Caco-2 (cell line): ENCODE measurements at regions not wholly inside any gene's neighbourhood (a gene's known extent, or its start where the extent isn't known, plus 50 kb on each side); places are given as distances from the start of the nearest gene placed in this dataset.

Source experiments
- BruUV-seq: library from RNA; stranded (reverse); fragments of 400-500 nt; replicated peaks from 2 replicates; lab custom pipeline; 2021; lab: Mats Ljungman, UMichigan
- CTCF ChIA-PET: fragments of 300-600 bp; sonication (Branson Sonifier 250); formaldehyde crosslinking; loops from one replicate; lab custom pipeline; 2022; ENCODE audit warnings: antibody characterized with exemption; lab: Charles Lee
- POLR2A ChIA-PET: fragments of 300-600 bp; sonication (Branson Sonifier 250); formaldehyde crosslinking; loops from one replicate; lab custom pipeline; 2022; ENCODE audit warnings: antibody characterized with exemption; lab: Charles Lee
- DNase-seq, 2 experiments: peaks; one replicate each; pipeline versions ENCODE4 v3.0.0 to v3.0.0-alpha.2; 2020 to 2022
- H3K27me3 ChIP-seq: replicated peaks from 2 replicates; pipeline ENCODE4 v1.6.0; 2011; ENCODE audit warnings: low read length; ENCODE audit not compliant: control insufficient read depth, insufficient read depth
- H3K36me3 ChIP-seq: 2 replicates; pipeline ENCODE4 v1.5.1; 2011; ENCODE audit warnings: low read length; ENCODE audit not compliant: control insufficient read depth, insufficient read depth
- H3K4me1 ChIP-seq: fragments of 250-450 bp; sonication (Bioruptor Pico); 2 replicates; pipeline ENCODE4 v1.5.1; 2020; ENCODE audit warnings: mild to moderate bottlenecking
- H3K4me3 ChIP-seq: 2 replicates; pipeline ENCODE4 v1.5.1; 2011; ENCODE audit warnings: low read depth, mild to moderate bottlenecking, control low read depth, low read length
- H3K9me3 ChIP-seq: fragments of 250-450 bp; sonication (Bioruptor Pico); 2 replicates; pipeline ENCODE4 v1.5.1; 2020; ENCODE audit warnings: mild to moderate bottlenecking, moderate library complexity
- H3K27ac Mint-ChIP-seq: one replicate; pipeline ENCODE4 v1.8.0; 2022; ENCODE audit warnings: mixed read lengths; ENCODE audit not compliant: unreplicated experiment
- H3K27me3 Mint-ChIP-seq: one replicate; pipeline ENCODE4 v1.8.0; 2022; ENCODE audit warnings: mixed read lengths; ENCODE audit not compliant: insufficient read depth, unreplicated experiment
- H3K36me3 Mint-ChIP-seq: one replicate; pipeline ENCODE4 v1.8.0; 2022; ENCODE audit warnings: mild to moderate bottlenecking, mixed read lengths; ENCODE audit not compliant: insufficient read depth, unreplicated experiment
- H3K4me1 Mint-ChIP-seq: one replicate; pipeline ENCODE4 v1.8.0; 2022; ENCODE audit warnings: low read depth, mixed read lengths; ENCODE audit not compliant: unreplicated experiment
- H3K4me3 Mint-ChIP-seq: one replicate; pipeline ENCODE4 v1.8.0; 2022; ENCODE audit warnings: mild to moderate bottlenecking, moderate library complexity, mixed read lengths; ENCODE audit not compliant: unreplicated experiment
- H3K9me3 Mint-ChIP-seq: one replicate; pipeline ENCODE4 v1.8.0; 2022; ENCODE audit warnings: mixed read lengths; ENCODE audit not compliant: unreplicated experiment
- CTCF ChIP-seq, 2 experiments: fragments of 200-600 bp in 1 of 2; IDR thresholded peaks; 1 replicate in 1 of 2; 2 replicates in 1 of 2; pipeline versions ENCODE4 v1.5.1 to v1.8.0; 2011 to 2022; ENCODE audit warnings: antibody characterized with exemption in 1 of 2, control low read depth in 1 of 2, inconsistent platforms in 1 of 2, low read depth in 1 of 2, low read length in 1 of 2, mild to moderate bottlenecking in 1 of 2, moderate library complexity in 1 of 2; ENCODE audit not compliant: insufficient read depth in 1 of 2, severe bottlenecking in 1 of 2, unreplicated experiment in 1 of 2
- intact Hi-C: fragments of 100-400 bp; cut with micrococcal nuclease; formaldehyde crosslinking; loops from one replicate; pipeline ENCODE4 v1.10.0; 2022; ENCODE audit not compliant: unreplicated experiment

- H3K4me1 Mint-ChIP-seq = peaks cover 23% of the 10 kb centered on the region
- intact Hi-C loops = no loop called here
- POLR2A ChIA-PET = no interaction called here
- no peak for TF ChIP-seq CTCF (IDR thresholded peaks at IDR 0.05; ENCODE audit: insufficient read depth in 1 of 2, low read depth in 1 of 2, low read length in 1 of 2, severe bottlenecking in 1 of 2, unreplicated experiment in 1 of 2)
- H3K27ac Mint-ChIP-seq = no peak overlapping the region
- CTCF ChIA-PET = no interaction called here
- peaks cover 20% of the 10 kb centered on the region for H3K9me3 Mint-ChIP-seq
- no peaks in the 10 kb centered on the region for H3K27me3 Mint-ChIP-seq
- Histone ChIP-seq H3K9me3 (no peaks in the 10 kb centered on the region), H3K4me1 (peaks cover 29% of the 10 kb centered on the region), H3K27me3 (no peaks in the 10 kb centered on the region), H3K4me3 (no peak overlapping the region), H3K36me3 (no peaks in the 10 kb centered on the region)
- no peaks in the 10 kb centered on the region for H3K36me3 Mint-ChIP-seq
- BruUV-seq = no TSS peak
- no peak overlapping the region for H3K4me3 Mint-ChIP-seq
- no peak for DNase-seq
Observed at GRCh38 chr10:36116731-36117130, 474.6 kb upstream of the FZD8 start.

- no peak for DNase-seq
- no peaks in the 10 kb centered on the region for H3K36me3 ChIP-seq
- ChIA-PET POLR2A (no interaction called here), CTCF (no interaction called here)
- Mint-ChIP-seq H3K9me3 (peaks cover 20% of the 10 kb centered on the region), H3K27ac (no peak overlapping the region), H3K4me3 (no peak overlapping the region), H3K4me1 (peaks cover 23% of the 10 kb centered on the region), H3K27me3 (no peaks in the 10 kb centered on the region), H3K36me3 (no peaks in the 10 kb centered on the region)
- no peak overlapping the region for H3K4me3 ChIP-seq
- H3K27me3 ChIP-seq = no peaks in the 10 kb centered on the region
- no peaks in the 10 kb centered on the region for H3K9me3 ChIP-seq
- BruUV-seq = no TSS peak
- peaks cover 29% of the 10 kb centered on the region for H3K4me1 ChIP-seq
- intact Hi-C loops = no loop called here
- TF ChIP-seq CTCF (IDR thresholded peaks at IDR 0.05; ENCODE audit: insufficient read depth in 1 of 2, low read depth in 1 of 2, low read length in 1 of 2, severe bottlenecking in 1 of 2, unreplicated experiment in 1 of 2) = no peak
Observed at GRCh38 chr10:36116040-36116439, 473.9 kb upstream of the FZD8 start.

GRCh38 chr10:36115364-36115763 is 473.3 kb upstream of the FZD8 start:
- H3K4me1 Mint-ChIP-seq = peaks cover 23% of the 10 kb centered on the region
- TF ChIP-seq CTCF (IDR thresholded peaks at IDR 0.05; ENCODE audit: insufficient read depth in 1 of 2, low read depth in 1 of 2, low read length in 1 of 2, severe bottlenecking in 1 of 2, unreplicated experiment in 1 of 2) = no peak
- H3K9me3 Mint-ChIP-seq = peaks cover 20% of the 10 kb centered on the region
- no peaks in the 10 kb centered on the region for H3K27me3 Mint-ChIP-seq
- H3K36me3 Mint-ChIP-seq = no peaks in the 10 kb centered on the region
- ChIA-PET CTCF (interaction anchor here (0.6 kb wide), 1 partner anchor 80 kb away, joined by 6 read pairs; no protein-coding TSS in a partner anchor), POLR2A (no interaction called here)
- BruUV-seq = no TSS peak
- Histone ChIP-seq H3K9me3 (no peaks in the 10 kb centered on the region), H3K27me3 (no peaks in the 10 kb centered on the region), H3K4me1 (peaks cover 29% of the 10 kb centered on the region), H3K4me3 (no peak overlapping the region), H3K36me3 (no peaks in the 10 kb centered on the region)
- intact Hi-C loops = no loop called here
- no peak overlapping the region for H3K27ac Mint-ChIP-seq
- DNase-seq = no peak
- H3K4me3 Mint-ChIP-seq = no peak overlapping the region
